HepG2 (cell line): ENCODE measurements at regions not wholly inside any gene's neighbourhood (a gene's known extent, or its start where the extent isn't known, plus 50 kb on each side); places are given as distances from the start of the nearest gene placed in this dataset.

Source experiments
- ATF1 ChIP-seq: IDR thresholded peaks from 2 replicates; pipeline ENCODE4 v1.6.1; 2016; ENCODE audit warnings: mild to moderate bottlenecking, control low read depth
- BRF2 ChIP-seq: sonication (generic); formaldehyde crosslinking; IDR thresholded peaks from 2 replicates; pipeline ENCODE4 v1.8.1; 2022; ENCODE audit warnings: mild to moderate bottlenecking, missing genetic modification reagents
- DMAP1 ChIP-seq: IDR thresholded peaks from 2 replicates; pipeline ENCODE4 v1.6.1; 2016
- EEA1 ChIP-seq: sonication (generic); formaldehyde crosslinking; IDR thresholded peaks from 2 replicates; pipeline ENCODE4 v1.5.1; 2020; ENCODE audit warnings: mild to moderate bottlenecking, missing genetic modification reagents, borderline replicate concordance
- HMGXB3 ChIP-seq: sonication (generic); formaldehyde crosslinking; IDR thresholded peaks from 2 replicates; pipeline ENCODE4 v1.4.0; 2020; ENCODE audit warnings: missing genetic modification reagents, borderline replicate concordance
- IKZF4 ChIP-seq: sonication (generic); formaldehyde crosslinking; IDR thresholded peaks from 2 replicates; pipeline ENCODE4 v1.5.1; 2020; ENCODE audit warnings: borderline replicate concordance, mild to moderate bottlenecking, low read depth, missing genetic modification reagents; ENCODE audit errors: not compliant biosample characterization
- MED8 ChIP-seq: sonication (generic); formaldehyde crosslinking; IDR thresholded peaks from 2 replicates; pipeline ENCODE4 v1.8.1; 2023; ENCODE audit warnings: mild to moderate bottlenecking, missing genetic modification reagents; ENCODE audit not compliant: insufficient replicate concordance
- MTA1 ChIP-seq: sonication (generic); formaldehyde crosslinking; IDR thresholded peaks from 2 replicates; pipeline ENCODE4 v1.4.0; 2020; ENCODE audit warnings: missing genetic modification reagents, mild to moderate bottlenecking, borderline replicate concordance
- PPARG ChIP-seq: conservative IDR thresholded peaks from 2 replicates; pipeline ENCODE4 v1.6.1; 2016; ENCODE audit warnings: missing biosample characterization, missing genetic modification reagents
- REL ChIP-seq: sonication (generic); formaldehyde crosslinking; conservative IDR thresholded peaks from 2 replicates; pipeline ENCODE4 v1.8.0; 2022; ENCODE audit warnings: mild to moderate bottlenecking, missing genetic modification reagents, moderate library complexity
- SIX1 ChIP-seq: sonication (generic); formaldehyde crosslinking; IDR thresholded peaks from 2 replicates; pipeline ENCODE4 v1.4.0; 2020; ENCODE audit warnings: missing genetic modification reagents, borderline replicate concordance
- SMAD3 ChIP-seq: sonication (generic); formaldehyde crosslinking; IDR thresholded peaks from 2 replicates; pipeline ENCODE4 v1.4.0; 2020; ENCODE audit warnings: missing genetic modification reagents
- SMYD3 ChIP-seq: sonication (generic); formaldehyde crosslinking; IDR thresholded peaks from 2 replicates; pipeline ENCODE4 v1.8.1; 2023; ENCODE audit warnings: mild to moderate bottlenecking, missing genetic modification reagents
- SYNCRIP ChIP-seq: fragments of 200-400 bp; formaldehyde crosslinking; IDR thresholded peaks from 2 replicates; pipeline ENCODE4 v1.6.1; 2018; ENCODE audit warnings: mild to moderate bottlenecking, low read depth, low read length; ENCODE audit not compliant: insufficient read depth
- TEAD3 ChIP-seq: optimal IDR thresholded peaks from 2 replicates; pipeline ENCODE3; 2016; ENCODE audit warnings: borderline replicate concordance
- TFE3 ChIP-seq: IDR thresholded peaks from 2 replicates; pipeline ENCODE4 v1.6.1; 2016
- ZBTB34 ChIP-seq: sonication (generic); formaldehyde crosslinking; IDR thresholded peaks from 2 replicates; pipeline ENCODE4 v1.8.0; 2022; ENCODE audit warnings: mild to moderate bottlenecking, missing genetic modification reagents
- ZNF234 ChIP-seq: sonication (generic); formaldehyde crosslinking; conservative IDR thresholded peaks from 2 replicates; pipeline ENCODE4 v1.5.1; 2020; ENCODE audit warnings: mild to moderate bottlenecking, missing genetic modification reagents
- ZNF264 ChIP-seq: sonication (generic); formaldehyde crosslinking; IDR thresholded peaks from 2 replicates; pipeline ENCODE4 v1.4.0; 2020; ENCODE audit warnings: missing genetic modification reagents
- ZNF644 ChIP-seq: IDR thresholded peaks from 2 replicates; pipeline ENCODE4 v1.6.1; 2016; ENCODE audit warnings: low read depth
- ZNF737 ChIP-seq: sonication (generic); formaldehyde crosslinking; IDR thresholded peaks from 2 replicates; pipeline ENCODE4 v1.5.0; 2020; ENCODE audit warnings: missing genetic modification reagents, mild to moderate bottlenecking, borderline replicate concordance

- TF ChIP-seq SYNCRIP (no peak), ATF1 (CRISPR knock-in tag) (peak; percentile 79), ZBTB34 (CRISPR knock-in tag) (peak; percentile 100), SMAD3 (CRISPR knock-in tag) (0 out of 2 replicates have a peak, but pooled peaks have one; percentile 37), PPARG (peak; percentile 87), SMYD3 (CRISPR knock-in tag) (peak; percentile 69; the same call in 1 of the 2 replicates), MTA1 (CRISPR knock-in tag) (0 out of 2 replicates have a peak, but pooled peaks have one; percentile 28), SIX1 (peak; percentile 54; the same call in 1 of the 2 replicates), REL (CRISPR knock-in tag) (no peak), BRF2 (CRISPR knock-in tag) (peak; percentile 84), IKZF4 (CRISPR knock-in tag) (no peak), ZNF234 (CRISPR knock-in tag) (no peak), DMAP1 (CRISPR knock-in tag) (peak; percentile 44; the same call in 1 of the 2 replicates), EEA1 (CRISPR knock-in tag) (no peak), HMGXB3 (CRISPR knock-in tag) (0 out of 2 replicates have a peak, but pooled peaks have one; percentile 14), TEAD3 (CRISPR knock-in tag) (peak; percentile 82), ZNF737 (CRISPR knock-in tag) (no peak), ZNF644 (CRISPR knock-in tag) (peak; percentile 83), ZNF264 (CRISPR knock-in tag) (peak; percentile 78; the same call in 1 of the 2 replicates), MED8 (peak; percentile 85), TFE3 (0 out of 2 replicates have a peak, but pooled peaks have one; percentile 12)
Observed at GRCh38 chr6:113642714-113643406, 214.3 kb upstream of the MARCKS start (continued).
